DMS53 treated with DMSO at 0.1 percent for 48 hours (cell line): ENCODE measurements at regions not wholly inside any gene's neighbourhood (a gene's known extent, or its start where the extent isn't known, plus 50 kb on each side); places are given as distances from the start of the nearest gene placed in this dataset.
"Not testable (repeated sequence)": the region's sequence is repeated elsewhere in the genome, so short reads cannot be mapped to it uniquely, and the experiment has no call there.

Source experiments
- DNase-seq: peaks from one replicate; lab custom pipeline; 2025; ENCODE audit not compliant: unreplicated experiment; lab: John Stamatoyannopoulos, UW

- no peak for DNase-seq
Measured at GRCh38 chr17:64728041-64728695, 66.1 kb upstream of the SMURF2 start.

- not testable (repeated sequence) for DNase-seq
Measured at GRCh38 chr17:64726025-64726424, 63.9 kb upstream of the SMURF2 start.

- not testable (repeated sequence) for DNase-seq
Measured at GRCh38 chr17:64724246-64724645, 62.1 kb upstream of the SMURF2 start.

GRCh38 chr17:64723781-64724180 lies 61.7 kb upstream of the SMURF2 start:
- no peak for DNase-seq

GRCh38 chr17:64721556-64721955 lies 59.4 kb upstream of the SMURF2 start:
- DNase-seq = not testable (repeated sequence)

- not testable (repeated sequence) for DNase-seq
Measured at GRCh38 chr17:64720253-64720652, 58.1 kb upstream of the SMURF2 start.

- not testable (repeated sequence) for DNase-seq
Measured at GRCh38 chr17:64719517-64719916, 57.4 kb upstream of the SMURF2 start.

- not testable (repeated sequence) for DNase-seq
Measured at GRCh38 chr17:64718816-64719215, 56.7 kb upstream of the SMURF2 start.

GRCh38 chr17:64718058-64718457 lies 56.0 kb upstream of the SMURF2 start:
- peak; percentile 22 for DNase-seq

- DNase-seq = not testable (repeated sequence)
Measured at GRCh38 chr17:64716496-64716895, 54.4 kb upstream of the SMURF2 start.

GRCh38 chr17:64713786-64714185 lies 51.7 kb upstream of the SMURF2 start:
- DNase-seq = not testable (repeated sequence)

- DNase-seq = not testable (repeated sequence)
Measured at GRCh38 chr17:64712557-64713351, 50.6 kb upstream of the SMURF2 start.
